Tibial nerve (tissue), 4 donors: ENCODE measurements at regions not wholly inside any gene's neighbourhood (a gene's known extent, or its start where the extent isn't known, plus 50 kb on each side); places are given as distances from the start of the nearest gene placed in this dataset.

Experiments
- DNase-seq, 2 donors: peaks; one replicate each; pipeline ENCODE4 v3.0.0-alpha.2; 2019; ENCODE audit warnings: low spot score in 2 of 2
- H3K27ac ChIP-seq, 4 donors: fragments of 200-600 bp; sonication (generic) in 3 of 4; one replicate each; pipeline ENCODE4 v1.5.1; 2017 to 2019; ENCODE audit warnings: mild to moderate bottlenecking in 1 of 4
- H3K27me3 ChIP-seq, 2 donors: fragments of 200-600 bp; sonication (generic) in 1 of 2; one replicate each; pipeline versions ENCODE4 v1.5.1 to v1.6.0; 2017 to 2019
- H3K36me3 ChIP-seq, 3 donors: fragments of 200-600 bp; sonication (generic); one replicate each; pipeline ENCODE4 v1.5.1; 2018 to 2019
- H3K4me1 ChIP-seq, 4 donors: fragments of 200-600 bp; sonication (generic) in 3 of 4; one replicate each; pipeline ENCODE4 v1.5.1; 2017 to 2019
- H3K4me3 ChIP-seq, 4 donors: fragments of 200-600 bp; sonication (generic) in 3 of 4; one replicate each; pipeline ENCODE4 v1.5.1; 2017 to 2019; ENCODE audit warnings: mild to moderate bottlenecking in 1 of 4, moderate library complexity in 1 of 4
- H3K9me3 ChIP-seq, 4 donors: fragments of 200-600 bp; sonication (generic) in 3 of 4; one replicate each; pipeline ENCODE4 v1.5.1; 2017 to 2019
- CTCF ChIP-seq, 5 experiments: fragments of 200-600 bp in 3 of 5; fragments of 450-650 bp in 2 of 5; sonication (generic) in 3 of 5; IDR thresholded peaks; one replicate each; pipeline ENCODE4 v1.5.1; 2016 to 2019; ENCODE audit warnings: antibody characterized with exemption in 5 of 5, mild to moderate bottlenecking in 3 of 5, moderate library complexity in 2 of 5
- EP300 ChIP-seq, 2 donors: sonication (generic); formaldehyde crosslinking; IDR thresholded peaks; one replicate each; pipeline ENCODE4 v1.6.1; 2017; ENCODE audit warnings: antibody characterized with exemption in 2 of 2, mild to moderate bottlenecking in 1 of 2
- POLR2A ChIP-seq, 2 donors: fragments of 450-650 bp; IDR thresholded peaks; one replicate each; pipeline ENCODE4 v1.6.1; 2017; ENCODE audit warnings: antibody characterized with exemption in 2 of 2, mild to moderate bottlenecking in 2 of 2, moderate library complexity in 2 of 2
- WGBS, 2 donors: methylation state at CpG; one replicate each; pipeline ENCODE4 v1.1.5; 2018; 5-methylcytosine and 5-hydroxymethylcytosine counted together

GRCh38 chr10:106508950-106509349 is 655.6 kb downstream of the SORCS1 start:
- 85 to 86% methylated on average over 1 of the region's 1 CpG for WGBS, 2 donors

GRCh38 chr10:106506526-106507283 is 657.8 kb downstream of the SORCS1 start:
- no peak overlapping the region for H3K4me3 ChIP-seq
- H3K36me3 ChIP-seq: no peaks in the 10 kb centered on the region
- 86 to 92% methylated on average over 6 of the region's 6 CpGs for WGBS, 2 donors
- TF ChIP-seq POLR2A (IDR thresholded peaks at IDR 0.05): no peak
- no peak for TF ChIP-seq EP300 (IDR thresholded peaks at IDR 0.05)
- no peak for TF ChIP-seq CTCF (IDR thresholded peaks at IDR 0.05)
- no peak overlapping the region for H3K27ac ChIP-seq
- H3K4me1 ChIP-seq: no peaks in the 10 kb centered on the region
- no peaks in the 10 kb centered on the region for H3K9me3 ChIP-seq
- DNase-seq: no peak
- no peaks in the 10 kb centered on the region for H3K27me3 ChIP-seq

More at GRCh38 chr10:106508950-106509349, 655.6 kb downstream of the SORCS1 start:
- Histone ChIP-seq H3K27ac (no peak overlapping the region), H3K4me3 (no peak overlapping the region), H3K36me3 (no peaks in the 10 kb centered on the region), H3K9me3 (no peaks in the 10 kb centered on the region), H3K4me1 (peaks cover 0 to 5% (median 0%) of the 10 kb centered on the region in 4 donors), H3K27me3 (no peaks in the 10 kb centered on the region)
- TF ChIP-seq CTCF (IDR thresholded peaks at IDR 0.05): no peak
- TF ChIP-seq POLR2A (IDR thresholded peaks at IDR 0.05): no peak
- no peak for TF ChIP-seq EP300 (IDR thresholded peaks at IDR 0.05)
- no peak for DNase-seq

GRCh38 chr10:106504536-106504935 is 660.0 kb downstream of the SORCS1 start:
- no peaks in the 10 kb centered on the region for H3K36me3 ChIP-seq
- no peak overlapping the region for H3K27ac ChIP-seq
- H3K4me1 ChIP-seq: no peaks in the 10 kb centered on the region
- no peak overlapping the region for H3K4me3 ChIP-seq
- no peak for TF ChIP-seq CTCF (IDR thresholded peaks at IDR 0.05)
- no peak for TF ChIP-seq EP300 (IDR thresholded peaks at IDR 0.05)
- no peak for TF ChIP-seq POLR2A (IDR thresholded peaks at IDR 0.05)
- no peaks in the 10 kb centered on the region for H3K27me3 ChIP-seq
- H3K9me3 ChIP-seq: no peaks in the 10 kb centered on the region
- no peak for DNase-seq
- WGBS, 2 donors: 83 to 84% methylated on average over 6 of the region's 6 CpGs

- 40 to 41% methylated on average over 2 of the region's 2 CpGs for WGBS, 2 donors
- Histone ChIP-seq H3K9me3 (no peaks in the 10 kb centered on the region), H3K27me3 (no peaks in the 10 kb centered on the region), H3K4me1 (no peaks in the 10 kb centered on the region), H3K36me3 (no peaks in the 10 kb centered on the region), H3K4me3 (no peak overlapping the region), H3K27ac (no peak overlapping the region)
- DNase-seq: no peak
- TF ChIP-seq EP300 (IDR thresholded peaks at IDR 0.05) (no peak), CTCF (IDR thresholded peaks at IDR 0.05) (no peak), POLR2A (IDR thresholded peaks at IDR 0.05) (no peak)
Observed at GRCh38 chr10:106502641-106503040, 661.9 kb downstream of the SORCS1 start.

- Histone ChIP-seq H3K9me3 (no peaks in the 10 kb centered on the region), H3K4me3 (no peak overlapping the region), H3K27me3 (no peaks in the 10 kb centered on the region), H3K36me3 (no peaks in the 10 kb centered on the region), H3K4me1 (no peaks in the 10 kb centered on the region), H3K27ac (no peak overlapping the region)
- no peak for DNase-seq
- TF ChIP-seq POLR2A (IDR thresholded peaks at IDR 0.05) (no peak), CTCF (IDR thresholded peaks at IDR 0.05) (no peak), EP300 (IDR thresholded peaks at IDR 0.05) (no peak)
Observed at GRCh38 chr10:106500925-106501525, 663.5 kb downstream of the SORCS1 start.
